ENCODE measurements at regions not wholly inside any gene's neighbourhood (a gene's known extent, or its start where the extent isn't known, plus 50 kb on each side); places are given as distances from the start of the nearest gene placed in this dataset.
"Not testable (repeated sequence)": the region's sequence is repeated elsewhere in the genome, so short reads cannot be mapped to it uniquely, and the experiment has no call there.

DNA sequence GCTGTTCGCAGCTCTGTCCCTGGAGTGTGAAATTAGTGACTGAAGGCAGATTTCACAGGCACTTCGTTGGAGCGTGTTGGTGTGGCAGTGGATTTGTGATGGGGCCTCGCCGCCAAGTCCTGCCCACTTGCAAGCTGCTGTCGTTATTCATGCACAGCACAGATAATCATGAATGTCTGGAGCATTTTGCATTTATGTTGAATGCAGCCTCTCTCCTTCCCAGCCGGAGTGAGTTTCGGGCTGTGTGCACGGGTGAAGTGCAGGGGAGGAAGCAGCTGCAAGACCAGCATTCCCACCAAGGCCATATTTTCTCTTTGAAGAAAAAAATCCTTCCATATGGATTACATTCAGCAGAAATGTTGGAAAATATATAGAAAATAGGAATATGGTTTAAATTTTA, 136.5 kb upstream of the SULF2 start:
- TF ChIP-seq SUZ12 (IDR thresholded peaks at IDR 0.05); TARDBP (IDR thresholded peaks at IDR 0.05); BHLHE40 (IDR thresholded peaks at IDR 0.05; ENCODE audit: borderline replicate concordance); L3MBTL2 (conservative IDR thresholded peaks at IDR 0.05); SP1 (IDR thresholded peaks at IDR 0.05); NFRKB (IDR thresholded peaks at IDR 0.05); ARNT (IDR thresholded peaks at IDR 0.05); FOXM1 (IDR thresholded peaks at IDR 0.05; ENCODE audit: borderline replicate concordance); LEF1 (IDR thresholded peaks at IDR 0.05; ENCODE audit: borderline replicate concordance): not testable (repeated sequence)

All from HEK293T (cell line).